PC-3 (cell line): ENCODE measurements at regions not wholly inside any gene's neighbourhood (a gene's known extent, or its start where the extent isn't known, plus 50 kb on each side); places are given as distances from the start of the nearest gene placed in this dataset.

Source experiments
- ATAC-seq: fragments of 200-7000 bp; cut with Tn5 transposase; 2 replicates; pipeline ENCODE4 v1.9.1; 2020; ENCODE audit warnings: mild to moderate bottlenecking, moderate library complexity
- BruUV-seq: library from RNA; stranded (reverse); fragments of 400-500 nt; replicated peaks from 2 replicates; lab custom pipeline; 2021; lab: Mats Ljungman, UMichigan
- CTCF ChIA-PET: fragments of 300-600 bp; sonication (Branson Sonifier 250); formaldehyde crosslinking; loops from one replicate; lab custom pipeline; 2022; ENCODE audit warnings: antibody characterized with exemption; lab: Charles Lee
- POLR2A ChIA-PET: fragments of 300-600 bp; sonication (Branson Sonifier 250); formaldehyde crosslinking; loops from one replicate; lab custom pipeline; 2022; ENCODE audit warnings: antibody characterized with exemption; ENCODE audit not compliant: unreplicated experiment; lab: Charles Lee
- DNase-seq: peaks from one replicate; pipeline ENCODE4 v3.0.0-alpha.2; 2015
- H2AFZ ChIP-seq: fragments of 300-600 bp; sonication (generic); 2 replicates; pipeline ENCODE4 v1.6.0; 2016; ENCODE audit warnings: antibody characterized with exemption, low read length
- H3F3A ChIP-seq: fragments of 300-600 bp; sonication (generic); one replicate; pipeline ENCODE4 v1.6.0; 2017; ENCODE audit warnings: antibody characterized with exemption, low read length, control low read depth, mild to moderate bottlenecking; ENCODE audit not compliant: unreplicated experiment
- H3K27ac ChIP-seq: fragments of 300-600 bp; sonication (generic); 2 replicates; pipeline ENCODE4 v1.5.1; 2016; ENCODE audit warnings: mild to moderate bottlenecking, low read length
- H3K27me3 ChIP-seq: fragments of 300-600 bp; sonication (generic); 2 replicates; pipeline ENCODE4 v1.6.1; 2016; ENCODE audit warnings: low read length, mixed read lengths
- H3K36me3 ChIP-seq: fragments of 300-600 bp; sonication (generic); 2 replicates; pipeline ENCODE4 v1.6.1; 2016; ENCODE audit warnings: low read depth, mixed run types, low read length, mixed read lengths
- H3K4me1 ChIP-seq: fragments of 300-600 bp; sonication (generic); 2 replicates; pipeline ENCODE4 v1.5.1; 2016; ENCODE audit warnings: low read length; ENCODE audit not compliant: insufficient read depth
- H3K4me2 ChIP-seq: fragments of 300-600 bp; sonication (generic); 2 replicates; pipeline ENCODE4 v1.6.0; 2016; ENCODE audit warnings: low read length
- H3K4me3 ChIP-seq: fragments of 300-600 bp; sonication (generic); 2 replicates; pipeline ENCODE4 v1.5.1; 2016; ENCODE audit warnings: mild to moderate bottlenecking, low read length, mixed read lengths
- H3K79me2 ChIP-seq: fragments of 300-600 bp; sonication (generic); 2 replicates; pipeline ENCODE4 v1.6.1; 2017; ENCODE audit warnings: low read length, mixed read lengths
- H3K9ac ChIP-seq: fragments of 300-600 bp; sonication (generic); 2 replicates; pipeline ENCODE4 v1.6.0; 2016; ENCODE audit warnings: mild to moderate bottlenecking, low read length
- H3K9me2 ChIP-seq: fragments of 300-600 bp; sonication (generic); replicated peaks from 2 replicates; pipeline ENCODE4 v1.6.1; 2016; ENCODE audit warnings: mixed run types, low read length, mixed read lengths
- H3K9me3 ChIP-seq: fragments of 300-600 bp; sonication (generic); 2 replicates; pipeline ENCODE4 v1.6.1; 2016; ENCODE audit warnings: low read length, mixed read lengths
- H4K20me1 ChIP-seq: fragments of 300-600 bp; sonication (generic); 2 replicates; pipeline ENCODE4 v1.6.1; 2016; ENCODE audit warnings: low read length, mixed read lengths
- CTCF ChIP-seq: fragments of 300-600 bp; sonication (generic); conservative IDR thresholded peaks from 2 replicates; pipeline ENCODE4 v1.5.1; 2017; ENCODE audit warnings: antibody characterized with exemption, low read depth, mild to moderate bottlenecking, low read length
- EZH2 ChIP-seq: fragments of 300-600 bp; sonication (generic); IDR thresholded peaks from one replicate; pipeline ENCODE4 v1.6.1; 2017; ENCODE audit warnings: antibody characterized with exemption, mild to moderate bottlenecking, low read length; ENCODE audit not compliant: unreplicated experiment
- EZH2phosphoT487 ChIP-seq: fragments of 300-600 bp; sonication (generic); IDR thresholded peaks from 2 replicates; pipeline ENCODE4 v1.6.1; 2018; ENCODE audit warnings: mild to moderate bottlenecking, antibody characterized with exemption, low read length, borderline replicate concordance
- intact Hi-C: fragments of 100-400 bp; cut with micrococcal nuclease; formaldehyde crosslinking; loops from 2 replicates; pipeline ENCODE4 v1.9.0; 2023

- intact Hi-C loops: no loop called here
- ChIA-PET CTCF (no interaction called here), POLR2A (interaction anchor here (0.6 kb wide), 1 partner anchor 933 kb away, joined by 7 read pairs; no protein-coding TSS in a partner anchor)
- Histone ChIP-seq H3K79me2 (no peaks in the 10 kb centered on the region), H3K4me2 (no peak overlapping the region), H3K27ac (no peak overlapping the region), H4K20me1 (no peaks in the 10 kb centered on the region), H3K9me2 (no peaks in the 10 kb centered on the region), H3K9ac (no peak overlapping the region), H3K4me1 (no peaks in the 10 kb centered on the region), H3K36me3 (no peaks in the 10 kb centered on the region), H3K4me3 (no peak overlapping the region), H3F3A (no peaks in the 10 kb centered on the region), H3K27me3 (no peaks in the 10 kb centered on the region), H3K9me3 (no peaks in the 10 kb centered on the region), H2AFZ (no peak overlapping the region)
- no peak for TF ChIP-seq CTCF
- TF ChIP-seq EZH2phosphoT487: no peak
- no peak for TF ChIP-seq EZH2
- DNase-seq: no peak
- BruUV-seq: no TSS peak
- ATAC-seq: no peak
Measured at GRCh38 chr1:192065087-192065486, 93.2 kb upstream of the RGS18 start.

DNA sequence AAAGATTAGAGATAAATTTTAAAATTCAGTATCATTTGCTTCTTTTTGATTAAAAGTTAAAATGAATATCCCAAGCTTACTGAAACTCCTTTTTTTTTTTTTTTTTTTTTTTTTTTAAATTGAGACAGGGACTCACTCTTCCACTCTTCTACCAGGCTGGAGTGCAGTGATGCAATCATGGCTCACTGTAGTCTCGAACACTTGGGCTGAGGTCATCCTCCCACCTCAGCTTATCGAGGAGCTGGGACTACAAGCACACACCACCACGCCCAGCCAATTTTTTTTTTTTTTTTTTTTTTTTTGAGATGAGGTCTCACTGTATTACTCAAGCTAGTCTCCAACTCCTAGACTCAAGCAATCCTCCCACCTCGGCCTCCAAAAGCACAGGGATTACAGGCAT lies 92.1 kb upstream of the RGS18 start:
- Histone ChIP-seq H3F3A (no peaks in the 10 kb centered on the region), H3K4me3 (no peak overlapping the region), H3K9ac (no peak overlapping the region), H3K36me3 (no peaks in the 10 kb centered on the region), H3K4me1 (no peaks in the 10 kb centered on the region), H3K27ac (no peak overlapping the region), H3K4me2 (no peak overlapping the region), H3K9me2 (no peaks in the 10 kb centered on the region), H3K27me3 (no peaks in the 10 kb centered on the region), H3K9me3 (no peaks in the 10 kb centered on the region), H3K79me2 (no peaks in the 10 kb centered on the region), H4K20me1 (no peaks in the 10 kb centered on the region), H2AFZ (no peak overlapping the region)
- intact Hi-C loops: no loop called here
- BruUV-seq: no TSS peak
- no peak for DNase-seq
- ChIA-PET CTCF (no interaction called here), POLR2A (no interaction called here)
- TF ChIP-seq EZH2phosphoT487 (no peak), CTCF (no peak), EZH2 (no peak)
- no peak for ATAC-seq

DNA sequence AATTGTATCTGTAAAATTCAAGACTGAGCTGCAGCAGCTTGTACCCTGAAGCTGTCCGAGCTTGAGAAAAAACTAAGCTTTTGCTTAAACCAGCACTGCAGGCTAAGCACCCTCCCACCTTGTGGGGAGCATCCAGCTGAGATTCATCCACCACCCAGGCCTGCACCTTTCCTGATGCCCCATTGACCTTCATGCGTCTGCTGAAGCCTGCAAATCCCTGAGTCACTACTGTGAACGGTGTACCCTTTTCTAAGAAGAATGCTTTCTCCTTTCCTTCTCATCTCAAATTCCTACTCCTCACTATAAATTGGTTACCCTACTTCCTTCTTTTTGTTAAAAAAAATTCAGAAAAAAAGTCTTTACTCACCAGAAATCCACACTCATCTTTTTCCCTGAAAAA lies 90.9 kb upstream of the RGS18 start:
- TF ChIP-seq CTCF: no peak
- no peak for TF ChIP-seq EZH2
- no peak for TF ChIP-seq EZH2phosphoT487
- ATAC-seq (no peak), DNase-seq (no peak)
- no TSS peak for BruUV-seq
- H3K9me2 ChIP-seq: no peaks in the 10 kb centered on the region
- H3F3A ChIP-seq: no peaks in the 10 kb centered on the region
- no peak overlapping the region for H3K9ac ChIP-seq
- no peaks in the 10 kb centered on the region for H3K27me3 ChIP-seq
- H3K27ac ChIP-seq: no peak overlapping the region
- H3K9me3 ChIP-seq: no peaks in the 10 kb centered on the region
- no peak overlapping the region for H3K4me3 ChIP-seq
- H3K4me2 ChIP-seq: no peak overlapping the region
- H3K4me1 ChIP-seq: no peaks in the 10 kb centered on the region
- ChIA-PET POLR2A (no interaction called here), CTCF (no interaction called here)
- H3K36me3 ChIP-seq: no peaks in the 10 kb centered on the region
- H3K79me2 ChIP-seq: no peaks in the 10 kb centered on the region
- H2AFZ ChIP-seq: no peak overlapping the region
- no peaks in the 10 kb centered on the region for H4K20me1 ChIP-seq
- intact Hi-C loops: no loop called here
